ENCODE measurements at regions not wholly inside any gene's neighbourhood (a gene's known extent, or its start where the extent isn't known, plus 50 kb on each side); places are given as distances from the start of the nearest gene placed in this dataset.

- no peak for TF ChIP-seq CTCF (IDR thresholded peaks at IDR 0.05; ENCODE audit: insufficient read depth, low read length, poor library complexity, severe bottlenecking)
- no peak for DNase-seq (ENCODE audit: extremely low read depth, insufficient read length)
- no peaks in the 10 kb centered on the region for H3K27me3 ChIP-seq (replicated peaks; ENCODE audit: control insufficient read depth, insufficient read depth, low read length)
- H3K4me3 ChIP-seq (replicated peaks; ENCODE audit: low read depth, low read length): no peak overlapping the region
- H3K36me3 ChIP-seq (ENCODE audit: control insufficient read depth, insufficient read depth, low read length): no peaks in the 10 kb centered on the region
These were observed 149.5 kb upstream of the NPY start for GRCh38 chr7:24134535-24134934.

GRCh38 chr7:24135003-24135817 is 148.8 kb upstream of the NPY start:
- Histone ChIP-seq H3K36me3 (ENCODE audit: control insufficient read depth, insufficient read depth, low read length) (no peaks in the 10 kb centered on the region), H3K4me3 (replicated peaks; ENCODE audit: low read depth, low read length) (no peak overlapping the region), H3K27me3 (replicated peaks; ENCODE audit: control insufficient read depth, insufficient read depth, low read length) (no peaks in the 10 kb centered on the region)
- TF ChIP-seq CTCF (IDR thresholded peaks at IDR 0.05; ENCODE audit: insufficient read depth, low read length, poor library complexity, severe bottlenecking): no peak
- no peak for DNase-seq (ENCODE audit: extremely low read depth, insufficient read length)

GRCh38 chr7:24137338-24137737 is 146.7 kb upstream of the NPY start:
- no peak for DNase-seq (ENCODE audit: extremely low read depth, insufficient read length)
- Histone ChIP-seq H3K27me3 (replicated peaks; ENCODE audit: control insufficient read depth, insufficient read depth, low read length) (no peaks in the 10 kb centered on the region), H3K4me3 (replicated peaks; ENCODE audit: low read depth, low read length) (no peak overlapping the region), H3K36me3 (ENCODE audit: control insufficient read depth, insufficient read depth, low read length) (no peaks in the 10 kb centered on the region)
- no peak for TF ChIP-seq CTCF (IDR thresholded peaks at IDR 0.05; ENCODE audit: insufficient read depth, low read length, poor library complexity, severe bottlenecking)

- no peaks in the 10 kb centered on the region for H3K36me3 ChIP-seq (ENCODE audit: control insufficient read depth, insufficient read depth, low read length)
- no peak overlapping the region for H3K4me3 ChIP-seq (replicated peaks; ENCODE audit: low read depth, low read length)
- TF ChIP-seq CTCF (IDR thresholded peaks at IDR 0.05; ENCODE audit: insufficient read depth, low read length, poor library complexity, severe bottlenecking): no peak
- no peak for DNase-seq (ENCODE audit: extremely low read depth, insufficient read length)
- H3K27me3 ChIP-seq (replicated peaks; ENCODE audit: control insufficient read depth, insufficient read depth, low read length): no peaks in the 10 kb centered on the region
These were observed 145.6 kb upstream of the NPY start for GRCh38 chr7:24138343-24138742.

GRCh38 chr7:24140001-24140400 is 144.0 kb upstream of the NPY start:
- DNase-seq (ENCODE audit: extremely low read depth, insufficient read length): no peak
- Histone ChIP-seq H3K36me3 (ENCODE audit: control insufficient read depth, insufficient read depth, low read length) (no peaks in the 10 kb centered on the region), H3K4me3 (replicated peaks; ENCODE audit: low read depth, low read length) (no peak overlapping the region)

More at GRCh38 chr7:24140001-24140400, 144.0 kb upstream of the NPY start:
- no peak for TF ChIP-seq CTCF (IDR thresholded peaks at IDR 0.05; ENCODE audit: insufficient read depth, low read length, poor library complexity, severe bottlenecking)
- no peaks in the 10 kb centered on the region for H3K27me3 ChIP-seq (replicated peaks; ENCODE audit: control insufficient read depth, insufficient read depth, low read length)

Data from GM06990 (cell line).